HG03442 (cell line): ENCODE measurements at regions not wholly inside any gene's neighbourhood (a gene's known extent, or its start where the extent isn't known, plus 50 kb on each side); places are given as distances from the start of the nearest gene placed in this dataset.
"Not testable (repeated sequence)": the region's sequence is repeated elsewhere in the genome, so short reads cannot be mapped to it uniquely, and the experiment has no call there.

ENCODE experiments used
- ATAC-seq: cut with Tn5 transposase; IDR thresholded peaks from one replicate; pipeline ENCODE4 v1.9.1; 2021; ENCODE audit warnings: mild to moderate bottlenecking, moderate library complexity; ENCODE audit not compliant: unreplicated experiment

DNA sequence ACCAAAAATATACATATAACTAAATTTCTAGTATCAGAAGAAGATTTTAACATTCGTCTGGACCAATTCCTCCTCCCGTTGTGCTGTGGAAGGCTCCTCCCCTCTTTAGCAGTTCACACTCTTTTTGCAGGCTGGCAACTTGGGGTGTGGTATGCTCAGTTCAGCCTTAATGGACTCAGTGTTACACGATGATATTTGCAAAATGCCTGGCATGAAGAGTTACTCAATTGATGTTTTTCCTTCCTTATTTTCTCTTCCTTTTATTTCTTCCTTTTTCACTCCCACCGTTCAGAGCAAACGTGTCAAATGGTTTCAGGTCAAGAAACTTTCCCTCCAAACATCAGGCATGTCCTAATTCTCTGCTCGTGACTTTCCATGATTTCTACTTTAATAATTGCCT, 248.3 kb downstream of the PHF14 start:
- no peak for ATAC-seq

- no peak for ATAC-seq
These were observed 250.9 kb downstream of the PHF14 start for GRCh38 chr7:11224535-11224934.

DNA sequence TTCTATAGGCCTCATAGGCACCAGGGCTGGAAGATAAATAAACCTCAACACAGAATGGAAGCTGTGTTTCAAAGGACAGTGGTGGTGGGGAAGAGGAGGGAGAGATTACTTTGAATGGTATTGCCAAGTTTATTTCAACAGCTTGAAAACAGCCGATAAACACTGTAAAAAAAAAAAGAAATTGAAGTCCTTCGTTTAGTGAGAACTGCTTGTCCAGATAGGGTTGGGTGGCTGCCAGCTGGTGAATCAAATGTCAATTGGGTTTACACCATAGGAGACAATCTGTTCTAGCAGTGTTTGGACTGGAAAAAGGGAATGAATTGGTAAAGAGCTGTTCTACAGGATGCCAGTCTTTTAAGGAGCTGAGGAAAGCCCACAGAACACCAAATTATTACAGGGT, 254.8 kb downstream of the PHF14 start:
- no peak for ATAC-seq

- no peak for ATAC-seq
These were observed 257.5 kb downstream of the PHF14 start for GRCh38 chr7:11231190-11231589.

DNA sequence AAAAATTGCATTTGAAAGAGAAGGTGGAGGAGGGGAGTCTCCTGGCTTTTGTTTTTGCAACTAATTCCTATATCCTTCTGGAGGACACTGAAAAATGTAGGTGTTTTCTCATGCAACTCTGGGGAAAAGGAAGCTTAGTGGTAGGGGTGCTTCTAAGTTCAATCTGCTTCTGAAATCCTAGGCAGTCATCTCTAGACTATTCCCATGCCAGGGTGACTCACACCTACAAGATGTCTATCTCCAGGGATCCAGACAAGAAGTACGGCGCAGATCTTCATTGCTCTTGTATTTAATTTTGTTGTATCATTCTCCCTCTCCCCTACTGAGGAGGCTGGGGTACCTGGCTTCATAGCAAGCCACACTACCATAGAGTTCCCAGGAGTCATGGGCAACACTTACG, 258.8 kb downstream of the PHF14 start:
- ATAC-seq, result no peak

GRCh38 chr7:11233871-11234270, 260.2 kb downstream of the PHF14 start:
- ATAC-seq, result no peak

- ATAC-seq, result no peak
These were observed 261.8 kb downstream of the PHF14 start for GRCh38 chr7:11235491-11235890.

- ATAC-seq, result no peak
These were observed 263.0 kb downstream of the PHF14 start for GRCh38 chr7:11236680-11237079.

GRCh38 chr7:11237742-11238141, 264.1 kb downstream of the PHF14 start:
- no peak for ATAC-seq

DNA sequence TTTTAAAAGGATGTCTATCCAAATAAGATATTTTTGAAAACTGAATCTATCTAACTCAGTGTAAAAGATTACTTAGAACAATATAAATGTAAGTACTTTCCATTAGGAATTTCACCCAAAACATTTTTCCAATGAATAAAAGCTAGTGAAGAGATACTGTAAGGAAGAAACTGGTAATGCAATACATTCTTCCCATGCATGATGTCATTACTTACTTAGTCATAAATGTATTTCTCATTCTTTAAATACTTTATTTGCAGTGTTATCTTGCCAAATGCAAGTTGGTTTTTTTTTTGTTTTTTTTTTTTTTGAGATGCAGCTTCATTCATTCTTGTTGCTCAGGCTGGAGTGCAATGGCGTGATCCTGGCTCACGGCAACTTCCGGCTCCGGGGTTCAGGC, 265.6 kb downstream of the PHF14 start:
- ATAC-seq, result no peak

GRCh38 chr7:11243739-11244138, 270.1 kb downstream of the PHF14 start:
- no peak for ATAC-seq

GRCh38 chr7:11244149-11244548, 270.5 kb downstream of the PHF14 start:
- no peak for ATAC-seq

GRCh38 chr7:11247545-11247944, 273.9 kb downstream of the PHF14 start:
- no peak for ATAC-seq

GRCh38 chr7:11251436-11251835, 277.8 kb downstream of the PHF14 start:
- no peak for ATAC-seq

DNA sequence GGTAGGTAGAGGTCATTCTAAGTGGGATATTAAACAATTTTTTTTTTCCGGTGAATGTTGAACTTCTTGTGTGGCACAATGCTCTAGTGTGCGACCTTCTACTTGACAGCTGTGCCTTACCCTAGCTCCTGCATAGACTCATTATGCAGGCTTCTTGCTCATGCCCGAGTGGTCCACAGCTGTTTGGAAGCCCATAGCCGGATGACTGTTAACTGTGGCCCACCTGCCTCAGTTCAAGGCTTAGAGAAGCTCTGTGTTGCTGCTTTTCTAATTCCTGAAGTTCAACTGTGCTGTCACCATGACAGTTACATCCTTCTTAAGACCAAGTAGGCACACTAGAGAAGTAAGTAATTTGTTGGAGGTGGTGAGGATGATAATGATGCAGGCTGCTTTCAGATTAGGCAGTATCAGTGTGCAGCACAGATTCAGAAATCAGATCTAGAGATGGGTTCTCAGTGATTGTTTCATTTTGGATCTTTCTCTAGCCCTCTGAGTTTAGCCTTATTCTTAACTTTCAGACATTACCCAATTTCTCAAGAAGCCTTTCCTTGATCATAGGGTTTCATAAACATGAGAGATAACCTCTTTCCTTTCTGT, 278.4 kb downstream of the PHF14 start:
- ATAC-seq, result no peak

- ATAC-seq, result no peak
These were observed 279.1 kb downstream of the PHF14 start for GRCh38 chr7:11252705-11253272.

DNA sequence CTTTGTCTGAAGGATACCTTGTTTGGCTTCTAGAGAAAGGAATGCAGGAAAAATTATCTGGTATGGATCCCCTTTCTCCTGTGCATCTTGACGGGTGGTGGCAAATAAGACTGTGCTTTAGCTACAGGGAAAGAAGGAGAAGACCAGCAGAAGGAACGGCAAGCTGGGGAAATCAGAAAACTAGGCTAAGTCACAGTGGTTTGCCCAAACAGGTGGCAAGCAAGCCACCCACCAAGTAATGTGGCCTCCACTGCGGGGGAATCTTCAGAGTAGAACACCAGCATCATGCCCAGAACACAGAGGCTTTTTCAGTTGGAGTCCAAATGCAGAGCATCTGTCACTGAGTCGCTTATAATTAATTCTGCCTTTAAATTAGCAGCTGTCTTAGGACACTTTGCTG, 282.8 kb downstream of the PHF14 start:
- ATAC-seq, result no peak

- no peak for ATAC-seq
These were observed 287.8 kb downstream of the PHF14 start for GRCh38 chr7:11261470-11261869.

DNA sequence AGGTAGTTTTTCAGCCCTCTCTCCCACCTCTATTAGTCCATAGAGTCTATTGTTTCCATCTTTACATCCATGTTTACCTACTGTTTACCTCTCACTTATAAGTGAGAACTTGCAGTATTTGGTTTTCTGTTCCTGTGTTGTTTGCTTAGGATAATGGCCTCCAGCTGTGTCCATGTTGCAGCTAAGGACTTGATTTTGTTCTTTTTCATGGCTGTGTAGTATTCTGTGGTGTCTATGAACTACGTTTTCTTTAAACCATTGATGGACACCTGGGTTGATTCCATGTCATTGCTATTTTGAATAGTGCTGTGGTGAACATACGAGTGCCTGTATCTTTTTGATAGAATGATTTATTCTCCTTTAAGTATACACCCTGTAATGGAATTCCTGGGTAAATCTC, 292.4 kb downstream of the PHF14 start:
- ATAC-seq, result no peak

DNA sequence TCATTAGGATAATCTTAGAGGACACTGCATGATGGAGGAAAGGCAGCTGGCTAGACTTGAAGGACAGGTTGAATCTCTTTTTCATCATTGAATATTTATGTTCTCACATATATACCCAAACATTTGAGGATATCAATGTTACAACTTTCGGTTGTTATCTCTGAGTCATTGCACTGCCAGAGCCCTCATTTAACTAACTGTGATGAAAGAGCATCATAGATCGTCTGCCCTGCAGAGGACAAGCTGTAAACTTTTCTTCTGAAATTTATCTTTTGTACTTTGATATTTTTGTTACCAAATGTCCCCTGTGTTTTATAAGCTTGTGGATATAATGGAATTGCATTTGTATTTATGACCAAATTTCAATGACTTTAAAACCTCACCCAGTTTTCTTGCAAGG, 298.7 kb downstream of the PHF14 start:
- no peak for ATAC-seq

GRCh38 chr7:11274074-11274473, 300.4 kb downstream of the PHF14 start:
- no peak for ATAC-seq

DNA sequence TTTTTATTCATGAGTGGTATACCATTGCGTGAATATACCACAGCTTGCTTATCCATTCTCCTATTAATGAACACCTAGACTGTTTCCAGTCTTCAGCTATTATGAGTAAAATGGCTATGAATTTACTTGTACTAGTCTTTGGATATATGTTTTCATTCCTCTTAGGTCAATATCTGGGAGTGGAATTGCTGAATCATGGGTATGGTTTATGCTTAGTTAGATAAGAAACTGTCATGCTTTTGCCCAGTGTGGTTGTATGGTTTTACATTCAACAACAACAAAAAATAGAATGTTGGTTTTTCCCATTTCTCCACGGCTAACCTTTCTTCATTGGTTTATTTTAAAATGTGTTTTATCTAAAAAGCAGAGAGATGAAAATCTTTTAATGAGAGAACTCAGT, 308.3 kb downstream of the PHF14 start:
- no peak for ATAC-seq

GRCh38 chr7:11283584-11283983, 309.9 kb downstream of the PHF14 start:
- not testable (repeated sequence) for ATAC-seq
